Smooth muscle cell (in vitro differentiated cells): ENCODE measurements at regions not wholly inside any gene's neighbourhood (a gene's known extent, or its start where the extent isn't known, plus 50 kb on each side); places are given as distances from the start of the nearest gene placed in this dataset.

ENCODE experiments used
- DNase-seq: peaks from one replicate; lab custom pipeline; 2025; ENCODE audit not compliant: unreplicated experiment; lab: John Stamatoyannopoulos, UW
- H2AFZ ChIP-seq: fragments of 200-600 bp; sonication (generic); 2 replicates; pipeline ENCODE4 v1.6.0; 2016; ENCODE audit warnings: antibody characterized with exemption, low read depth, mild to moderate bottlenecking
- H3F3A ChIP-seq: fragments of 200-600 bp; sonication (generic); 2 replicates; pipeline ENCODE4 v1.6.0; 2017; ENCODE audit warnings: antibody characterized with exemption, low read depth
- H3K27ac ChIP-seq: fragments of 200-600 bp; sonication (generic); 2 replicates; pipeline ENCODE4 v1.5.1; 2016; ENCODE audit warnings: low read depth, mild to moderate bottlenecking
- H3K27me3 ChIP-seq: fragments of 200-600 bp; sonication (generic); 2 replicates; pipeline ENCODE4 v1.6.1; 2016; ENCODE audit warnings: low read depth, mild to moderate bottlenecking
- H3K36me3 ChIP-seq: fragments of 200-600 bp; sonication (generic); 2 replicates; pipeline ENCODE4 v1.5.1; 2016; ENCODE audit warnings: low read depth
- H3K4me1 ChIP-seq: fragments of 200-600 bp; sonication (generic); 2 replicates; pipeline ENCODE4 v1.5.1; 2016; ENCODE audit warnings: low read depth
- H3K4me2 ChIP-seq: fragments of 200-600 bp; sonication (generic); 2 replicates; pipeline ENCODE4 v1.6.0; 2016; ENCODE audit warnings: mild to moderate bottlenecking
- H3K4me3 ChIP-seq: fragments of 200-600 bp; sonication (generic); 2 replicates; pipeline ENCODE4 v1.5.1; 2016; ENCODE audit warnings: mild to moderate bottlenecking
- H3K79me2 ChIP-seq: fragments of 200-600 bp; sonication (generic); 2 replicates; pipeline ENCODE4 v1.6.0; 2016; ENCODE audit warnings: low read depth, mild to moderate bottlenecking
- H3K9ac ChIP-seq: fragments of 200-600 bp; sonication (generic); 2 replicates; pipeline ENCODE4 v1.6.0; 2016; ENCODE audit warnings: low read depth
- H3K9me3 ChIP-seq: fragments of 200-600 bp; sonication (generic); replicated peaks from 2 replicates; pipeline ENCODE4 v1.5.1; 2016; ENCODE audit warnings: low read depth
- H4K20me1 ChIP-seq: fragments of 200-600 bp; sonication (generic); 2 replicates; pipeline ENCODE4 v1.6.0; 2016; ENCODE audit warnings: low read depth
- CTCF ChIP-seq: fragments of 200-600 bp; sonication (generic); IDR thresholded peaks from 2 replicates; pipeline ENCODE4 v1.5.1; 2017; ENCODE audit warnings: borderline replicate concordance, mild to moderate bottlenecking, antibody characterized with exemption; ENCODE audit not compliant: insufficient read depth, poor library complexity, severe bottlenecking
- WGBS: methylation state at CpG from one replicate; pipeline ENCODE4 v1.1.7; 2016; ENCODE audit warnings: low lambda C conversion rate; 5-methylcytosine and 5-hydroxymethylcytosine counted together

DNA sequence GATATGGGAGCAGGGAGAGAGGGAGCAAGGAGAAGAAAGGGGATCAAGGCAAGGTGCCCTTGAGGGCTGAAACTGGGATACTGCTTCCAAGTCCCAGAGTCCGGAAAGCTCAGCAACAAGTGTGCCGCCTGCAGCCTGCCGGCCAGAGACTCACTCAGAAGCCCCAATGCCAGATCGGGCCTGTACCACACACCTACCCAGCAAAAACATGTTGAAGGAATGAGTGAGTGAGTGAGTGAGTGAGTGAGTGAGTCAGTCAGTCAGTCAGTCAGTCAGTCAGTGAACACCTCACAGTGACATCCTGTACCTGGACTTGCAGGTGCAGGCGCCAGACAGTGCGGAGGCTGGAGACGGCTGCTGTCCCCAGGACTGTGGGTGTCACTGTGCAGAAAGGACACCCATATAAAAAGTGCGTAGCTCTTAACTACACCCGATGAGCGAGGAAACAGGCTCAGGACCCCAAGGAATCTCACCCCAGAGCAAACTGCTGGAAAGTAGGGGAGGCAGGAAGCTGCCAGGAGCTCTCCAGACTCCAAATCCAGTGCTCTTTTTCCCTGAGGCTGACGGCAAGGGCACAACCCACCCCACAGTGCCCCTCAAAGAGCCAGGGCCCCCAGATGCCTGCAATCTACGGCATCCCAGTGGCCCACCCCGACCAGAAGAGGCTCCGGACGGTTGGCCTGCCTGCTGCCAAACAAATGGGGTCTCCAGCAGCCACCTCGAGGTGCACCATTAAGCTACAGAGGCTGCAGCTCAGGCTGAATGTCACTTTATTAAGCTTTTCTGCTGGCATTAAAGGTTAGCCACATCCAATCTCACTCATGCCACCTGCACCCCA is 261.7 kb downstream of the NPHP4 start:
- H3K4me1 ChIP-seq: peaks cover 5% of the 10 kb centered on the region
- no peaks in the 10 kb centered on the region for H3K27me3 ChIP-seq
- no peak overlapping the region for H2AFZ ChIP-seq
- H3K27ac ChIP-seq: no peak overlapping the region
- H4K20me1 ChIP-seq: no peaks in the 10 kb centered on the region
- no peak overlapping the region for H3K4me2 ChIP-seq
- H3K4me3 ChIP-seq: no peak overlapping the region
- H3K9me3 ChIP-seq: no peaks in the 10 kb centered on the region
- DNase-seq: no peak
- H3K79me2 ChIP-seq: no peaks in the 10 kb centered on the region
- no peaks in the 10 kb centered on the region for H3K36me3 ChIP-seq
- H3F3A ChIP-seq: no peaks in the 10 kb centered on the region
- TF ChIP-seq CTCF: no peak
- whole genome bisulfite sequencing: 92% methylated on average over 16 of the region's 16 CpGs
- no peak overlapping the region for H3K9ac ChIP-seq

DNA sequence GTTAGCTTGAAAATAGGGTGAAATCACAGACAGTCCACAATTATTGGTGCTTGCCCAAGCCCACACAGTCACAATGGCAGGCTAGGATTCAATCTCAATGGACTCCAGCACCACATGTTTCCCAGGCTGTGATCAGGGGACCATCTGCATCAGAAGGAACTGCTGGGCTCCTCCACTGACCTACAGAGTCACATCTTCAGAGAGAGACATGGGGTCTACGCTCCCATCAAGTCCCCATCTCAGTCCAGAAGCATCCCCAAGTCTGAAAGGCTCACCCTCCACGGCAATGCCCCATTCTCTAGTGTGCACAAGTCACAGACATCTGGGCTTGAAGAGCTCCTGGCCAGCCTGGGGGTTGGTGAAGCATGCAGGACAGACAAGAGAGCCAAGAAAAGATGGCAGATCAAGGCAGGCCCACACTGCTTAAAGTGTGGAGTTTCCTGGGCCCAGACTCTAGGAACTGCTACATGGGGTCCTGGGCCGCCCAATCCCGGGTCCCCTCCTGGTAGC is 262.5 kb downstream of the NPHP4 start:
- H3K27me3 ChIP-seq: no peaks in the 10 kb centered on the region
- no peaks in the 10 kb centered on the region for H3K36me3 ChIP-seq
- H3K4me3 ChIP-seq: no peak overlapping the region
- H3K9ac ChIP-seq: no peak overlapping the region
- H2AFZ ChIP-seq: no peak overlapping the region
- no peak overlapping the region for H3K27ac ChIP-seq
- no peak for TF ChIP-seq CTCF
- 91% methylated on average over 4 of the region's 4 CpGs for WGBS
- H3K79me2 ChIP-seq: no peaks in the 10 kb centered on the region
- no peaks in the 10 kb centered on the region for H4K20me1 ChIP-seq
- no peaks in the 10 kb centered on the region for H3F3A ChIP-seq
- H3K9me3 ChIP-seq: no peaks in the 10 kb centered on the region
- peaks cover 5% of the 10 kb centered on the region for H3K4me1 ChIP-seq
- no peak for DNase-seq
- H3K4me2 ChIP-seq: no peak overlapping the region

- Histone ChIP-seq H3K4me2 (no peak overlapping the region), H3K4me1 (peaks cover 5% of the 10 kb centered on the region), H3F3A (no peaks in the 10 kb centered on the region), H2AFZ (no peak overlapping the region), H3K27me3 (no peaks in the 10 kb centered on the region), H3K36me3 (no peaks in the 10 kb centered on the region), H4K20me1 (no peaks in the 10 kb centered on the region), H3K9ac (no peak overlapping the region), H3K79me2 (no peaks in the 10 kb centered on the region), H3K9me3 (no peaks in the 10 kb centered on the region), H3K4me3 (no peak overlapping the region), H3K27ac (no peak overlapping the region)
- DNase-seq: no peak
- no peak for TF ChIP-seq CTCF
- WGBS: 79% methylated on average over 5 of the region's 5 CpGs
These were observed 263.4 kb downstream of the NPHP4 start for GRCh38 chr1:5728663-5729355.
